B cell (primary cell): ENCODE measurements at regions not wholly inside any gene's neighbourhood (a gene's known extent, or its start where the extent isn't known, plus 50 kb on each side); places are given as distances from the start of the nearest gene placed in this dataset.

Source experiments
- ATAC-seq: fragments of 200-7000 bp; cut with Tn5 transposase; one replicate; pipeline ENCODE4 v1.10.0; 2021; ENCODE audit warnings: low read depth, mild to moderate bottlenecking, moderate number of reproducible peaks, moderate library complexity
- CTCF ChIA-PET: fragments of 350-600 bp; sonication (Branson Sonifier 250); formaldehyde crosslinking; loops from one replicate; lab custom pipeline; 2021; ENCODE audit warnings: antibody characterized with exemption, inconsistent platforms; lab: Charles Lee
- POLR2A ChIA-PET: fragments of 350-600 bp; sonication (Branson Sonifier 250); formaldehyde crosslinking; loops from one replicate; lab custom pipeline; 2021; ENCODE audit warnings: antibody characterized with exemption; lab: Charles Lee
- DNase-seq: peaks from one replicate; pipeline ENCODE4 v3.0.0; 2013
- H2AFZ ChIP-seq: 2 replicates; pipeline ENCODE4 v1.6.1; 2012; ENCODE audit warnings: mild to moderate bottlenecking, low read depth, low read length; ENCODE audit not compliant: insufficient read depth, poor library complexity, severe bottlenecking
- H3K27ac ChIP-seq, 2 donors: 1 replicate in 1 of 2; 2 replicates in 1 of 2; pipeline ENCODE4 v1.5.1; 2012 to 2013; ENCODE audit warnings: low read length in 2 of 2, mild to moderate bottlenecking in 2 of 2, moderate library complexity in 1 of 2
- H3K27me3 ChIP-seq, 4 experiments: fragments of 200-600 bp in 1 of 4; sonication (generic) in 1 of 4; replicated peaks in 1 of 4; 1 replicate in 2 of 4; 2 replicates in 2 of 4; pipeline versions ENCODE4 v1.6.1 to v1.7.0; 2013 to 2016; ENCODE audit warnings: low read length in 3 of 4, mild to moderate bottlenecking in 2 of 4, mixed read lengths in 1 of 4, moderate library complexity in 1 of 4; ENCODE audit not compliant: insufficient read depth in 4 of 4, control insufficient read depth in 3 of 4; ENCODE audit errors: control extremely low read depth in 1 of 4
- H3K36me3 ChIP-seq, 2 experiments: replicated peaks in 1 of 2; 1 replicate in 1 of 2; 2 replicates in 1 of 2; pipeline versions ENCODE4 v1.6.1 to v1.7.1; 2013; ENCODE audit warnings: low read length in 1 of 2; ENCODE audit not compliant: insufficient read depth in 2 of 2, control insufficient read depth in 1 of 2; ENCODE audit errors: control extremely low read depth in 1 of 2, extremely low read depth in 1 of 2
- H3K4me1 ChIP-seq, 2 donors: fragments of 200-600 bp in 1 of 2; sonication (generic) in 1 of 2; 1 replicate in 1 of 2; 2 replicates in 1 of 2; pipeline versions ENCODE4 v1.5.1 to v1.6.1; 2013 to 2017; ENCODE audit warnings: low read length in 2 of 2; ENCODE audit not compliant: control insufficient read depth in 2 of 2, insufficient read depth in 2 of 2
- H3K4me2 ChIP-seq: replicated peaks from 2 replicates; pipeline ENCODE3; 2012; ENCODE audit warnings: mild to moderate bottlenecking, low read depth, low read length; ENCODE audit not compliant: poor library complexity, severe bottlenecking
- H3K4me3 ChIP-seq, 5 experiments: fragments of 200-600 bp in 1 of 5; sonication (generic) in 1 of 5; 1 replicate in 3 of 5; 2 replicates in 2 of 5; pipeline versions ENCODE4 v1.5.1 to v1.7.0; 2011 to 2016; ENCODE audit warnings: low read length in 4 of 5, mild to moderate bottlenecking in 4 of 5, low read depth in 2 of 5, control low read depth in 1 of 5, moderate library complexity in 1 of 5; ENCODE audit not compliant: insufficient read depth in 1 of 5; ENCODE audit errors: control extremely low read depth in 1 of 5, extremely low read depth in 1 of 5
- H3K79me2 ChIP-seq: fragments of 200-600 bp; sonication (generic); one replicate; pipeline ENCODE4 v1.6.0; 2016; ENCODE audit warnings: low read length; ENCODE audit not compliant: control insufficient read depth, insufficient read depth
- H3K9ac ChIP-seq: fragments of 200-600 bp; sonication (generic); 2 replicates; pipeline ENCODE4 v1.6.1; 2017; ENCODE audit warnings: mild to moderate bottlenecking, low read length, moderate library complexity
- H3K9me3 ChIP-seq, 3 donors: one replicate each; pipeline versions ENCODE4 v1.6.1 to v1.7.1; 2013; ENCODE audit warnings: low read length in 2 of 3; ENCODE audit not compliant: control insufficient read depth in 2 of 3, insufficient read depth in 1 of 3; ENCODE audit errors: control extremely low read depth in 1 of 3
- H4K20me1 ChIP-seq: 2 replicates; pipeline ENCODE4 v1.6.0; 2012; ENCODE audit warnings: mild to moderate bottlenecking, low read length; ENCODE audit not compliant: insufficient read depth, control insufficient read depth, poor library complexity, severe bottlenecking
- H3K27ac Mint-ChIP-seq: one replicate; pipeline ENCODE4 v1.8.0; 2021; ENCODE audit warnings: mixed read lengths
- H3K27me3 Mint-ChIP-seq: one replicate; pipeline ENCODE4 v1.8.0; 2021; ENCODE audit warnings: mixed read lengths
- H3K4me1 Mint-ChIP-seq: one replicate; pipeline ENCODE4 v1.8.0; 2021; ENCODE audit warnings: mixed read lengths
- H3K4me3 Mint-ChIP-seq: one replicate; pipeline ENCODE4 v1.8.0; 2021; ENCODE audit warnings: mixed read lengths
- H3K9me3 Mint-ChIP-seq: one replicate; pipeline ENCODE4 v1.8.0; 2022; ENCODE audit warnings: mixed read lengths; ENCODE audit not compliant: insufficient read depth
- CTCF ChIP-seq: fragments of 200-600 bp; IDR thresholded peaks from one replicate; pipeline ENCODE4 v1.8.0; 2022; ENCODE audit warnings: antibody characterized with exemption, mild to moderate bottlenecking
- EZH2 ChIP-seq: IDR thresholded peaks from 2 replicates; pipeline ENCODE4 v1.6.1; 2012; ENCODE audit warnings: borderline replicate concordance, low read depth, mild to moderate bottlenecking, moderate library complexity, low read length; ENCODE audit not compliant: insufficient read depth, poor library complexity, severe bottlenecking
- WGBS: methylation state at CpG from one replicate; pipeline ENCODE4 v1.1.5; 2013; ENCODE audit warnings: missing lambda C conversion rate; ENCODE audit not compliant: insufficient coverage; 5-methylcytosine and 5-hydroxymethylcytosine counted together
- intact Hi-C: fragments of 100-400 bp; cut with micrococcal nuclease; formaldehyde crosslinking; loops from one replicate; pipeline ENCODE4 v1.10.0; 2022

DNA sequence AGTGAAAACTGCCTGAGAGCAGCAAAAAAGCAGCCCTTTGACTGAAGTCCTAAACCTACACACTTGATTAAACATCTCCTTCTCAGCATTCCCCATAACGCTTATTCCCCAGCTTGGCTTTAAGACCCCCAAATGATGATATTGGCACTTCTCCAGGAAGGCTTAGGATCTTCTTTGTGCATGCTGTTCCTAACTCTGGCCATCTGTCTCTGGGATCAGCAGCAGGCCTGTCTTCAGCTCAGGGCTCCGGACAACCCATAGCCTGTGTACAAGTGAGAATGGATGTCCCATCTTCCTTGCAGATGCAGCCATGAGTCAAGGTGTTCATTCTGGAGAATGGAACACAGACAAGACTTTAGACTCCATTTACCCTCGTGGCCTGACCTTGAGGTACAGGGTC is 81.6 kb upstream of the TMEM17 start:
- H3K4me3 Mint-ChIP-seq, result no peak overlapping the region
- ChIA-PET POLR2A (no interaction called here), CTCF (no interaction called here)
- no peaks in the 10 kb centered on the region for H3K27me3 ChIP-seq
- ATAC-seq (no peak), DNase-seq (no peak)
- no peak overlapping the region for H3K9ac ChIP-seq
- H3K4me3 ChIP-seq, result no peak overlapping the region
- no peak overlapping the region for H3K27ac ChIP-seq
- no peaks in the 10 kb centered on the region for H3K36me3 ChIP-seq
- intact Hi-C loops, result no loop called here
- H3K79me2 ChIP-seq, result no peaks in the 10 kb centered on the region
- no peaks in the 10 kb centered on the region for H3K9me3 Mint-ChIP-seq
- H4K20me1 ChIP-seq, result no peaks in the 10 kb centered on the region
- H3K27ac Mint-ChIP-seq, result no peak overlapping the region
- H3K27me3 Mint-ChIP-seq, result no peaks in the 10 kb centered on the region
- no peak for TF ChIP-seq EZH2
- TF ChIP-seq CTCF, result no peak
- H2AFZ ChIP-seq, result no peak overlapping the region
- 90% methylated on average over 2 of the region's 3 CpGs for WGBS
- H3K9me3 ChIP-seq, result peaks cover 0 to 9% (median 0%) of the 10 kb centered on the region in 3 donors
- H3K4me1 Mint-ChIP-seq, result peaks cover 2% of the 10 kb centered on the region
- H3K4me1 ChIP-seq, result no peaks in the 10 kb centered on the region
- H3K4me2 ChIP-seq, result no peak overlapping the region

DNA sequence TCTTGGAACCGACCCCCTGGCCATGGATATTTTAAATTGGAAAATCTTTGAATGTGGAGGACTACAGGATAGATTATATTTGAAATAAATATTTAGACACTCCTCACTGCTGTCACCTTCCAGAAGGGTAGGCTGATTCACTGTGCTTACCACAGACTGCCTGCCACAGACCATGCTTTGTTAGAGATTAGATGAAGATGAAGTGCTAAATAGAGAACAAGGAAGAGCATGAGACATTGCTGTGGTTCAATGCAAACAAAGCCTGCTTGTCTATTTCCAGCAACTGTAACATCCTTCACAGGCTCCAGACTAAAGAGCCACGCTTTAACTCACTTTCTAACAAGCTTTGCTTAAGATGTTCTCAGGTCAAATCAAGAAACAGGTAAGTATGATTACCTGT is 81.0 kb upstream of the TMEM17 start:
- H3K4me3 ChIP-seq, result no peak overlapping the region
- H3K4me2 ChIP-seq, result no peak overlapping the region
- DNase-seq (no peak), ATAC-seq (no peak)
- no peak overlapping the region for H3K4me3 Mint-ChIP-seq
- H3K9ac ChIP-seq, result no peak overlapping the region
- no peak overlapping the region for H2AFZ ChIP-seq
- H3K27me3 ChIP-seq, result no peaks in the 10 kb centered on the region
- peaks cover 0 to 9% (median 0%) of the 10 kb centered on the region in 3 donors for H3K9me3 ChIP-seq
- CTCF ChIA-PET, result no interaction called here
- H3K4me1 ChIP-seq, result no peaks in the 10 kb centered on the region
- POLR2A ChIA-PET, result no interaction called here
- H3K36me3 ChIP-seq, result no peaks in the 10 kb centered on the region
- H3K27me3 Mint-ChIP-seq, result no peaks in the 10 kb centered on the region
- H3K79me2 ChIP-seq, result no peaks in the 10 kb centered on the region
- no CpG with 5 or more reads among the region's 2 CpGs for WGBS
- intact Hi-C loops, result no loop called here
- no peak overlapping the region for H3K27ac ChIP-seq
- peaks cover 2% of the 10 kb centered on the region for H3K4me1 Mint-ChIP-seq
- H3K9me3 Mint-ChIP-seq, result no peaks in the 10 kb centered on the region
- H4K20me1 ChIP-seq, result no peaks in the 10 kb centered on the region
- TF ChIP-seq CTCF (no peak), EZH2 (no peak)
- no peak overlapping the region for H3K27ac Mint-ChIP-seq
